ENCODE measurements at regions not wholly inside any gene's neighbourhood (a gene's known extent, or its start where the extent isn't known, plus 50 kb on each side); places are given as distances from the start of the nearest gene placed in this dataset.

DNA sequence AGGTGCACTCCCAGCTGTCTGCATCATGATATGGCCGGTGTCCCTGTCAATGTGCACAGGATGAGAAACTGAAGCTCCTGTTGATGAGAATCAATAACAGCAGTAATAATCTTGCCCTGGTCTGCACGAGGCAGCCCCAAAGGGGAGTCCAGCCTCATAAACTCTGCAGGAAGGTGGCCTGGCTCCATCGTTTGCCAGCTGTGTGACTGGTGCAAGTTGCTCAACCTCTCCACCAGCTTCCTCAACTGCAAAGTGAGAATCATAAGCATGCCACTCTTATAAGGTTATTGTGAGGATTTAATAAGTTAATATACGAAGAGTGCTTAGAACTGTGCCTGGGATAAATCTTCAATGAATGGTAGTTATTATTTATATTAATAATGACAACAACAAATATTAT is 203.4 kb upstream of the HES1 start:
- TF ChIP-seq, protein P1, sequence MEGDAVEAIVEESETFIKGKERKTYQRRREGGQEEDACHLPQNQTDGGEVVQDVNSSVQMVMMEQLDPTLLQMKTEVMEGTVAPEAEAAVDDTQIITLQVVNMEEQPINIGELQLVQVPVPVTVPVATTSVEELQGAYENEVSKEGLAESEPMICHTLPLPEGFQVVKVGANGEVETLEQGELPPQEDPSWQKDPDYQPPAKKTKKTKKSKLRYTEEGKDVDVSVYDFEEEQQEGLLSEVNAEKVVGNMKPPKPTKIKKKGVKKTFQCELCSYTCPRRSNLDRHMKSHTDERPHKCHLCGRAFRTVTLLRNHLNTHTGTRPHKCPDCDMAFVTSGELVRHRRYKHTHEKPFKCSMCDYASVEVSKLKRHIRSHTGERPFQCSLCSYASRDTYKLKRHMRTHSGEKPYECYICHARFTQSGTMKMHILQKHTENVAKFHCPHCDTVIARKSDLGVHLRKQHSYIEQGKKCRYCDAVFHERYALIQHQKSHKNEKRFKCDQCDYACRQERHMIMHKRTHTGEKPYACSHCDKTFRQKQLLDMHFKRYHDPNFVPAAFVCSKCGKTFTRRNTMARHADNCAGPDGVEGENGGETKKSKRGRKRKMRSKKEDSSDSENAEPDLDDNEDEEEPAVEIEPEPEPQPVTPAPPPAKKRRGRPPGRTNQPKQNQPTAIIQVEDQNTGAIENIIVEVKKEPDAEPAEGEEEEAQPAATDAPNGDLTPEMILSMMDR (IDR thresholded peaks at IDR 0.05; ENCODE audit: low read depth, low read length) = no peak
- no peak for TF ChIP-seq POLR2A (IDR thresholded peaks at IDR 0.05; ENCODE audit: extremely low read depth, insufficient read length)
- no peak for TF ChIP-seq MAX (IDR thresholded peaks at IDR 0.05; ENCODE audit: low read depth, low read length)
- no peak for TF ChIP-seq MYC (IDR thresholded peaks at IDR 0.05; ENCODE audit: low read depth, low read length)
